Tibial nerve (tissue), 4 donors: ENCODE measurements at regions not wholly inside any gene's neighbourhood (a gene's known extent, or its start where the extent isn't known, plus 50 kb on each side); places are given as distances from the start of the nearest gene placed in this dataset.

ENCODE experiments used
- DNase-seq, 2 donors: peaks; one replicate each; pipeline ENCODE4 v3.0.0-alpha.2; 2019; ENCODE audit warnings: low spot score in 2 of 2
- H3K27ac ChIP-seq, 4 donors: fragments of 200-600 bp; sonication (generic) in 3 of 4; one replicate each; pipeline ENCODE4 v1.5.1; 2017 to 2019; ENCODE audit warnings: mild to moderate bottlenecking in 1 of 4
- H3K27me3 ChIP-seq, 2 donors: fragments of 200-600 bp; sonication (generic) in 1 of 2; one replicate each; pipeline versions ENCODE4 v1.5.1 to v1.6.0; 2017 to 2019
- H3K36me3 ChIP-seq, 3 donors: fragments of 200-600 bp; sonication (generic); one replicate each; pipeline ENCODE4 v1.5.1; 2018 to 2019
- H3K4me1 ChIP-seq, 4 donors: fragments of 200-600 bp; sonication (generic) in 3 of 4; one replicate each; pipeline ENCODE4 v1.5.1; 2017 to 2019
- H3K4me3 ChIP-seq, 4 donors: fragments of 200-600 bp; sonication (generic) in 3 of 4; one replicate each; pipeline ENCODE4 v1.5.1; 2017 to 2019; ENCODE audit warnings: mild to moderate bottlenecking in 1 of 4, moderate library complexity in 1 of 4
- H3K9me3 ChIP-seq, 4 donors: fragments of 200-600 bp; sonication (generic) in 3 of 4; one replicate each; pipeline ENCODE4 v1.5.1; 2017 to 2019
- EP300 ChIP-seq, 2 donors: sonication (generic); formaldehyde crosslinking; IDR thresholded peaks; one replicate each; pipeline ENCODE4 v1.6.1; 2017; ENCODE audit warnings: antibody characterized with exemption in 2 of 2, mild to moderate bottlenecking in 1 of 2
- POLR2A ChIP-seq, 2 donors: fragments of 450-650 bp; IDR thresholded peaks; one replicate each; pipeline ENCODE4 v1.6.1; 2017; ENCODE audit warnings: antibody characterized with exemption in 2 of 2, mild to moderate bottlenecking in 2 of 2, moderate library complexity in 2 of 2
- WGBS, 2 donors: methylation state at CpG; one replicate each; pipeline ENCODE4 v1.1.5; 2018; 5-methylcytosine and 5-hydroxymethylcytosine counted together
- TF ChIP-seq, protein P1 (sequence below), 5 experiments: fragments of 200-600 bp in 3 of 5; fragments of 450-650 bp in 2 of 5; sonication (generic) in 3 of 5; IDR thresholded peaks; one replicate each; pipeline ENCODE4 v1.5.1; 2016 to 2019; ENCODE audit warnings: antibody characterized with exemption in 5 of 5, mild to moderate bottlenecking in 3 of 5, moderate library complexity in 2 of 5

DNA sequence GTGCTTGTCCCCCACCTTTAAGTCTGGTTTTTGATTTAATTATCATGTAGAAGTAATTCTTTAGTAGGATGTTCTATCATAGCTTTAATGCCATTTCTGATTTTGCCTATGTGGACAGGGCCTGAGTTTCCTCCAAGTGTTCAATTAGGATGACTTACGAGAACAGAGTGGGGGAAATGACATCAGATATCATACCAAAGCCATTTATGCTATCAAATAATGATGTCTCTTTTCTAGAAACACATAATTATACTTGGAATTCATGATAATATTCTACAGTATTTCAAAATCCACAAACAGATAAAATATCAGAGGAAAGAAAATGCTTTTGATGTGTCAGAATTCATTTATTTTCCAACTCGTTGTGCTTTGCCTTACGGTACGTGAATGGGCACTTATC is 165.9 kb upstream of the SPRED2 start:
- TF ChIP-seq, protein P1, sequence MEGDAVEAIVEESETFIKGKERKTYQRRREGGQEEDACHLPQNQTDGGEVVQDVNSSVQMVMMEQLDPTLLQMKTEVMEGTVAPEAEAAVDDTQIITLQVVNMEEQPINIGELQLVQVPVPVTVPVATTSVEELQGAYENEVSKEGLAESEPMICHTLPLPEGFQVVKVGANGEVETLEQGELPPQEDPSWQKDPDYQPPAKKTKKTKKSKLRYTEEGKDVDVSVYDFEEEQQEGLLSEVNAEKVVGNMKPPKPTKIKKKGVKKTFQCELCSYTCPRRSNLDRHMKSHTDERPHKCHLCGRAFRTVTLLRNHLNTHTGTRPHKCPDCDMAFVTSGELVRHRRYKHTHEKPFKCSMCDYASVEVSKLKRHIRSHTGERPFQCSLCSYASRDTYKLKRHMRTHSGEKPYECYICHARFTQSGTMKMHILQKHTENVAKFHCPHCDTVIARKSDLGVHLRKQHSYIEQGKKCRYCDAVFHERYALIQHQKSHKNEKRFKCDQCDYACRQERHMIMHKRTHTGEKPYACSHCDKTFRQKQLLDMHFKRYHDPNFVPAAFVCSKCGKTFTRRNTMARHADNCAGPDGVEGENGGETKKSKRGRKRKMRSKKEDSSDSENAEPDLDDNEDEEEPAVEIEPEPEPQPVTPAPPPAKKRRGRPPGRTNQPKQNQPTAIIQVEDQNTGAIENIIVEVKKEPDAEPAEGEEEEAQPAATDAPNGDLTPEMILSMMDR (IDR thresholded peaks at IDR 0.05), result no peak
- no peak for TF ChIP-seq POLR2A (IDR thresholded peaks at IDR 0.05)
- no peak for TF ChIP-seq EP300 (IDR thresholded peaks at IDR 0.05)
- H3K27me3 ChIP-seq, result no peaks in the 10 kb centered on the region
- 57 to 60% methylated on average over 4 of the region's 4 CpGs for WGBS, 2 donors
- H3K9me3 ChIP-seq, result peaks cover 0 to 15% (median 3%) of the 10 kb centered on the region in 4 donors
- H3K36me3 ChIP-seq, result no peaks in the 10 kb centered on the region
- H3K4me1 ChIP-seq, result no peaks in the 10 kb centered on the region
- no peak overlapping the region for H3K27ac ChIP-seq
- no peak for DNase-seq
- H3K4me3 ChIP-seq, result no peak overlapping the region

DNA sequence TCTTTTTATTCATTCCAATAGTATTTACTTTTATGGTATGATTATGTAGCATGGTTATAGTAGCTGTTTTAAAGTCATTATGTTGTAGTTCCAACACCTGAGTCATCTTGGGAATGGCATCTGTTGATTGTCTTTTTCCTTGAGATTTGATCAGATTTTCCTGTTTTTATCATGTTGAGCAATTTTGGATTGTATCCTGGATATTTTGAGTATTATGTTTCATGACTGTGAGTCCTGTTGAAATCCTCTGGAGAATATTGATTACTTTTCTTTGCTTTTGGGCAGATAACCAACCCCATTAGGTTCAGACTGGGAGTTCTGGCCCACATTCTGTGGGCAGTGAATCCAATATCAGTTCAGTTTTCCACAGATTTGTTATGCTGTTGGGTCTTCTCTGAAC is 163.2 kb upstream of the SPRED2 start:
- no peaks in the 10 kb centered on the region for H3K4me1 ChIP-seq
- H3K36me3 ChIP-seq, result no peaks in the 10 kb centered on the region
- no peak overlapping the region for H3K27ac ChIP-seq
- H3K27me3 ChIP-seq, result no peaks in the 10 kb centered on the region
- no peak for DNase-seq
- TF ChIP-seq, protein P1 (IDR thresholded peaks at IDR 0.05), result no peak
- TF ChIP-seq POLR2A (IDR thresholded peaks at IDR 0.05) (no peak), EP300 (IDR thresholded peaks at IDR 0.05) (no peak)
- H3K4me3 ChIP-seq, result no peak overlapping the region
- peaks cover 0 to 15% (median 3%) of the 10 kb centered on the region in 4 donors for H3K9me3 ChIP-seq

DNA sequence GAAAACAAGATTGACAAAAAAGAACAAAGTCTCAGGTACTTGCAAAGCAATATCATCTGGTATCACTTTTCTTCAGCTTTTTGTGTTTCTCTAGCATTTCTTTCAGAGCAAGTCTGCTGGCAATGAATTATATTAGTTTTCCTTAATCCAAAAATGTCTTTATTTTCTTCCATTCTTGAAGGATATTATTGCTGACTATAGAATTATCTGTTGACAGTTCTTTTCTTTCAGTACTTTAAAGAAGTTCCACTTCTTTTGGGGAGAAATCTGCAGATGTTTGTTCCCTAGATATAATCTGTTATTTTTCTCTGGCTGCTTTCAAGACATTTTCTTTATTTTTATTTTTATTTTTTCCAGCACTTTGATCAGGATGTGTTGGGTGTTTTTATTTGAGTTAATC is 161.8 kb upstream of the SPRED2 start:
- Histone ChIP-seq H3K27me3 (no peaks in the 10 kb centered on the region), H3K4me3 (no peak overlapping the region), H3K27ac (no peak overlapping the region), H3K9me3 (peaks cover 0 to 15% (median 3%) of the 10 kb centered on the region in 4 donors), H3K4me1 (no peaks in the 10 kb centered on the region), H3K36me3 (no peaks in the 10 kb centered on the region)
- TF ChIP-seq POLR2A (IDR thresholded peaks at IDR 0.05), result no peak
- no peak for DNase-seq

DNA sequence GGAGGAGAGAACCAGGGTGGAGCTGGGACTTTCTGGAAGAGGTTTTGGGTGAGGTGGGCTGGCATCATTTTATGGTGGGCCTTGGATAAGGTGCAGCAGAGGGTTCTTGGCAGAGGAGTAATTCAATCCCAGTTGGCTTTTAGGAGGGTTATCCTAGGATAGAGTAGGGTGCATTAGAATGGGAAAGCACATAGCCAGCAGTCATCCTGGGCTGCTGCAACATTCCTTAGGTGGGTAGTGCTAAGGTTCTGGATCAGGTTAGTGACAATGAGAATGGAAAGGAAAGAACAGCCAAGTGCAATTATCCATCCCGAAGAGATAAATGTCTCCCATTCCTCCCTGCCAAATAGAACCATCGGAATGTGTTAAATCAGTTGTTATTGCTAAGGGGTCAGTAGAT is 157.3 kb upstream of the SPRED2 start:
- Histone ChIP-seq H3K4me3 (no peak overlapping the region), H3K36me3 (no peaks in the 10 kb centered on the region), H3K27ac (no peak overlapping the region), H3K4me1 (no peaks in the 10 kb centered on the region), H3K9me3 (peaks cover 0 to 25% (median 3%) of the 10 kb centered on the region in 4 donors), H3K27me3 (no peaks in the 10 kb centered on the region)
- no peak for DNase-seq
- 73 to 78% methylated on average over 2 of the region's 2 CpGs for WGBS, 2 donors
- no peak for TF ChIP-seq EP300 (IDR thresholded peaks at IDR 0.05)
- TF ChIP-seq, protein P1 (IDR thresholded peaks at IDR 0.05), result no peak

DNA sequence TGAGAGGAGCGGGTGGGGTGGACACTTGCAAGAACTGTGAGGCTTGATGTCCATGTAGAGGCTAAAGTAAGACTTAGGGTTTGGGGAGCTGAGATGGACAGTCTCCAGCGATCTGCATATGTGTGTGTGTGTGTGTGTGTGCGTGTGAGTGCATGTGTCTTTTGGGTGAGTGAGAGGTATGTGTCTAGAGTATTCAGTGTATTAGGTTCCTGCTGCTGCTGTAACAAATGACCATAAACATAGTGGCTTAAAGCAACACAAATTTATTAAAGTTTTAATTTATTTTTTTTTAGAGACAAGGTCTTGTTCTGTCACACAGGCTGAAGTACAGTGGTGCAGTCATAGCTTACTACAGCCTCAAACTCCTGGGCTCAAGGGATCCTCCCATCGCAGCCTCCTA is 155.4 kb upstream of the SPRED2 start:
- H3K27ac ChIP-seq, result no peak overlapping the region
- H3K4me1 ChIP-seq, result no peaks in the 10 kb centered on the region
- H3K36me3 ChIP-seq, result no peaks in the 10 kb centered on the region
- H3K9me3 ChIP-seq, result peaks cover 0 to 11% (median 0%) of the 10 kb centered on the region in 4 donors
- TF ChIP-seq, protein P1 (IDR thresholded peaks at IDR 0.05), result no peak
- TF ChIP-seq POLR2A (IDR thresholded peaks at IDR 0.05), result no peak
- no peak for TF ChIP-seq EP300 (IDR thresholded peaks at IDR 0.05)
- H3K4me3 ChIP-seq, result no peak overlapping the region
- DNase-seq, result no peak
- 91 to 93% methylated on average over 4 of the region's 4 CpGs for WGBS, 2 donors
- H3K27me3 ChIP-seq, result no peaks in the 10 kb centered on the region

DNA sequence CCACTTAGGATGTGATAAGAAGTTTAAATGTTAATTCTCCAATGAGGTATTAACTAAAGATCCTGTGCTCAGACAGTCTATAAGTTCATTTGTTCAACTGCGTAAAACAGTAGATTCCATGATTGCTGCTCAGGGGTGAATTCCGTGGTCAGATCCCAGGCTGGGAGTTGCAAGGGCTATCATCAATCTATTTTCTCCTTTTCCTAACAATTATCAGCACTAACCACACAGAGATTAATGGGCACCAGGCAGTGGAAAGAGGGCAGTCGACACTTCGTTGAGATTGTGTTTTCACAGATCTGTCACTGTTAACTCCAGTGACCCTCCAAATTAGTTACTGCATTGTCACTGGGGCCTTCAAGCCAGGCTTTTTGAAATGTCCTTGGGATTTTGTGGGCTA is 154.1 kb upstream of the SPRED2 start:
- Histone ChIP-seq H3K27ac (no peak overlapping the region), H3K4me3 (no peak overlapping the region), H3K27me3 (no peaks in the 10 kb centered on the region), H3K36me3 (no peaks in the 10 kb centered on the region), H3K4me1 (no peaks in the 10 kb centered on the region), H3K9me3 (peaks cover 0 to 11% (median 0%) of the 10 kb centered on the region in 4 donors)
- 70 to 81% methylated on average over 4 of the region's 4 CpGs for WGBS, 2 donors
- no peak for TF ChIP-seq POLR2A (IDR thresholded peaks at IDR 0.05)
- TF ChIP-seq EP300 (IDR thresholded peaks at IDR 0.05), result no peak
- TF ChIP-seq, protein P1 (IDR thresholded peaks at IDR 0.05), result no peak
- no peak for DNase-seq
